ENCODE measurements at regions not wholly inside any gene's neighbourhood (a gene's known extent, or its start where the extent isn't known, plus 50 kb on each side); places are given as distances from the start of the nearest gene placed in this dataset.

DNA sequence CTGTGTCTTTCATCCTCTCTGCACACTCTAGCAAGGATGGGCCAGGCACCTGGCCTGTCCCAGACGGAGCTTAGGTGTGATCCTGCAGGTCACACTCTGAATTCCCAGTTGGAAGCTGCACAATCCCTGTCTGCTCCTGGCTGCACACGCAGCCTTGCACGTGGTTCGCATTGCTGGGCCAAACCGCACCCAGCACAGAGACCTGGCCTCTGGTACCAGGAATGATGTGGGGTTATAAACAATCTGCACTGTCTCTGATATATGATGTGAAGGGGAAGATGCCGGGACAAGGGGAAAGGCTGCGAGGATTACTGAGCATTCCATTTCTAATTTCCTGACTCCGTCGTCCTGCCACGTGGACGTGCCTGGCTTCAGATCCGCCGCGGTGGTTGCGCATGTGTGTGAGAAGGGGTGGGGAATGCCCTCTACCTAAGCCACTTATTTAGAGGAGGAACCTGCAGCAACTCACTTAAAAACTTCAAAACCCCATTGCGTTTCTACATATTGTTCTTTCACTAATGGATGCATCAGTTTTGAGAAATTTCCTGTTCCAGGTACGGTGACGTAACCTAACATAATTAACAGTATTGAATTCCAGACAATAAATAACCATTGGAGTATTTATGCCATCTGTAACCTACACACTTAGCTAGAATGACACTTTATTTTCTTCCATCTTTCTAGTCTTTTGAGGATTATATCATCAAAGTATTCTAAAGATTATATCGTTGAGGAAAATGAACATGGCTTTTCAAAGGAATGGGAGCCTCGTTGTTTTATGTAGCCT lies 559.7 kb upstream of the MGMT start:
- no peak for TF ChIP-seq CTCF (IDR thresholded peaks at IDR 0.05)
- TF ChIP-seq POLR2A (IDR thresholded peaks at IDR 0.05): no peak

Data from ovary (tissue), 3 donors.